ENCODE measurements at regions not wholly inside any gene's neighbourhood (a gene's known extent, or its start where the extent isn't known, plus 50 kb on each side); places are given as distances from the start of the nearest gene placed in this dataset.

DNA sequence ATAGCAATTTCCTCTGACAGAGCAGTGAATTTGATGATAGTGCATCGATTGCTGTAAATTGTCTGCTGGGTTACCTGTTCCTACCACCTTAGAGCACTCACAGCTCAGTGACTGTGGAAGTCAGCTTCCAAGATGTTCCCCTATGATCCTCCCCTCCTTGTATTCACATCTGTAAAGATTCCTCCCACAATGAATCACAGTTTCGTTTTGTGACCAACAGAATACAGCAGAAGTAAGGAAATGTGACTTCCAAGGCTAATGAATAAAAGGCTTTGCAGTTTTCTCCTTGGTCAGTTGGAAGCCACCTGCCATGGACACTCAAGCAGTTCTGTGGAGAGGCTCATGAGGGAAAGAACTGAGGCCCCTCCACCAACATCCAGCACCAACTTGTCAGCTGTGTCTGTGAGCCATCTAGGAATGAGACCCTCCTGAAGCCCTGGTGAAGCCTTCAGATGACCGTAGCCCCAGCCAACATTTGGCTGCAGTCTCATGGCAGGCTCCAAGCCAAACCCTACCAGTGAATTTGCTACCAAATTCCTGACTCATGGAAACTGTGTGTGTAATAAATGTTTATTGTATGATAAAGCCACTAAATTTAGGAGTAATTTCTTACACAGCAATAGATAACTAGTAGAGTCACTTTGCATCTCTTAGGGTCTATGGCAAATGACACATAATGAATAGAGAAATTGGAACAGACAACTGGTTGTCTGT, 309.5 kb upstream of the NPVF start:
- BruUV-seq (replicated peaks) = no TSS peak
- no peaks in the 10 kb centered on the region for H3K9me2 ChIP-seq (replicated peaks; ENCODE audit: low read length)
- POLR2A ChIA-PET (ENCODE audit: unreplicated experiment) = no interaction called here

GRCh38 chr7:25541094-25541821, 313.0 kb upstream of the NPVF start:
- intact Hi-C loops (cut with micrococcal nuclease) = no loop called here
- Histone ChIP-seq H3K4me2 (ENCODE audit: low read length) (no peak overlapping the region), H2AFZ (ENCODE audit: low read length) (no peak overlapping the region), H3K27me3 (ENCODE audit: low read length) (peaks cover 48% of the 10 kb centered on the region), H3K4me3 (ENCODE audit: low read length) (no peak overlapping the region), H3K9me2 (replicated peaks; ENCODE audit: low read length) (no peaks in the 10 kb centered on the region), H3K36me3 (ENCODE audit: low read depth, low read length) (no peaks in the 10 kb centered on the region), H3F3A (ENCODE audit: low read length, unreplicated experiment) (no peaks in the 10 kb centered on the region), H3K4me1 (ENCODE audit: insufficient read depth, low read length) (no peaks in the 10 kb centered on the region), H3K79me2 (ENCODE audit: low read length) (no peaks in the 10 kb centered on the region), H4K20me1 (ENCODE audit: low read length) (no peaks in the 10 kb centered on the region), H3K27ac (ENCODE audit: low read length) (no peak overlapping the region), H3K9ac (ENCODE audit: low read length) (no peak overlapping the region), H3K9me3 (ENCODE audit: low read length) (no peaks in the 10 kb centered on the region)
- BruUV-seq (replicated peaks) = no TSS peak
- POLR2A ChIA-PET (ENCODE audit: unreplicated experiment) = no interaction called here
- DNase-seq (no peak), ATAC-seq (no peak)
- CTCF ChIA-PET = no interaction called here
- TF ChIP-seq EZH2 (IDR thresholded peaks at IDR 0.05; ENCODE audit: low read length, unreplicated experiment) = no peak

More for the DNA sequence above, 309.5 kb upstream of the NPVF start:
- Histone ChIP-seq H2AFZ (ENCODE audit: low read length) (no peak overlapping the region), H3K27ac (ENCODE audit: low read length) (no peak overlapping the region), H3K27me3 (ENCODE audit: low read length) (peaks cover 17% of the 10 kb centered on the region; the same call in 1 of the 2 replicates), H3K4me3 (ENCODE audit: low read length) (no peak overlapping the region), H3K9me3 (ENCODE audit: low read length) (no peaks in the 10 kb centered on the region), H3K36me3 (ENCODE audit: low read depth, low read length) (no peaks in the 10 kb centered on the region), H3K9ac (ENCODE audit: low read length) (no peak overlapping the region), H4K20me1 (ENCODE audit: low read length) (no peaks in the 10 kb centered on the region), H3K4me2 (ENCODE audit: low read length) (no peak overlapping the region), H3K79me2 (ENCODE audit: low read length) (no peaks in the 10 kb centered on the region), H3F3A (ENCODE audit: low read length, unreplicated experiment) (no peaks in the 10 kb centered on the region), H3K4me1 (ENCODE audit: insufficient read depth, low read length) (no peaks in the 10 kb centered on the region)
- intact Hi-C loops (cut with micrococcal nuclease) = no loop called here
- TF ChIP-seq EZH2phosphoT487 (IDR thresholded peaks at IDR 0.05; ENCODE audit: borderline replicate concordance, low read length) = no peak
- no peak for TF ChIP-seq CTCF (conservative IDR thresholded peaks at IDR 0.05; ENCODE audit: low read depth, low read length)
- no peak for TF ChIP-seq EZH2 (IDR thresholded peaks at IDR 0.05; ENCODE audit: low read length, unreplicated experiment)
- CTCF ChIA-PET = no interaction called here
- no peak for DNase-seq
- no peak for ATAC-seq

GRCh38 chr7:25541877-25542276, 313.6 kb upstream of the NPVF start:
- POLR2A ChIA-PET (ENCODE audit: unreplicated experiment) = no interaction called here

More at GRCh38 chr7:25541877-25542276, 313.6 kb upstream of the NPVF start:
- Histone ChIP-seq H4K20me1 (ENCODE audit: low read length) (no peaks in the 10 kb centered on the region), H3K4me2 (ENCODE audit: low read length) (no peak overlapping the region), H3K4me1 (ENCODE audit: insufficient read depth, low read length) (no peaks in the 10 kb centered on the region), H3K36me3 (ENCODE audit: low read depth, low read length) (no peaks in the 10 kb centered on the region), H3K27ac (ENCODE audit: low read length) (no peak overlapping the region), H3K9me3 (ENCODE audit: low read length) (no peaks in the 10 kb centered on the region), H3K27me3 (ENCODE audit: low read length) (peaks cover 52% of the 10 kb centered on the region), H3K79me2 (ENCODE audit: low read length) (no peaks in the 10 kb centered on the region), H3K4me3 (ENCODE audit: low read length) (no peak overlapping the region), H3F3A (ENCODE audit: low read length, unreplicated experiment) (no peaks in the 10 kb centered on the region), H3K9ac (ENCODE audit: low read length) (no peak overlapping the region), H3K9me2 (replicated peaks; ENCODE audit: low read length) (no peaks in the 10 kb centered on the region), H2AFZ (ENCODE audit: low read length) (no peak overlapping the region)
- BruUV-seq (replicated peaks) = no TSS peak
- DNase-seq (no peak), ATAC-seq (no peak)
- CTCF ChIA-PET = no interaction called here
- TF ChIP-seq CTCF (conservative IDR thresholded peaks at IDR 0.05; ENCODE audit: low read depth, low read length) = no peak
- no peak for TF ChIP-seq EZH2phosphoT487 (IDR thresholded peaks at IDR 0.05; ENCODE audit: borderline replicate concordance, low read length)
- TF ChIP-seq EZH2 (IDR thresholded peaks at IDR 0.05; ENCODE audit: low read length, unreplicated experiment) = no peak
- intact Hi-C loops (cut with micrococcal nuclease) = no loop called here

All from PC-3 (cell line).